SJSA1 (cell line): ENCODE measurements at regions not wholly inside any gene's neighbourhood (a gene's known extent, or its start where the extent isn't known, plus 50 kb on each side); places are given as distances from the start of the nearest gene placed in this dataset.
"Not testable (repeated sequence)": the region's sequence is repeated elsewhere in the genome, so short reads cannot be mapped to it uniquely, and the experiment has no call there.

ENCODE experiments used
- DNase-seq, 2 experiments: peaks; one replicate each; pipeline ENCODE4 v3.0.0-alpha.2; 2015 to 2020; ENCODE audit warnings: low spot score in 2 of 2, low read depth in 1 of 2
- H3K27ac ChIP-seq: fragments of 250-450 bp; sonication (Bioruptor Pico); 2 replicates; pipeline ENCODE4 v1.5.1; 2020; ENCODE audit warnings: mild to moderate bottlenecking, moderate library complexity
- H3K27me3 ChIP-seq: fragments of 250-450 bp; sonication (Bioruptor Pico); replicated peaks from 2 replicates; pipeline ENCODE4 v1.5.1; 2020; ENCODE audit warnings: mild to moderate bottlenecking, moderate library complexity
- H3K36me3 ChIP-seq: fragments of 250-450 bp; sonication (Bioruptor Pico); 2 replicates; pipeline ENCODE4 v1.5.1; 2020; ENCODE audit warnings: mild to moderate bottlenecking
- H3K4me1 ChIP-seq: fragments of 250-450 bp; sonication (Bioruptor Pico); replicated peaks from 2 replicates; pipeline ENCODE4 v1.6.1; 2021; ENCODE audit warnings: mild to moderate bottlenecking
- H3K4me3 ChIP-seq: fragments of 250-450 bp; sonication (Bioruptor Pico); 2 replicates; pipeline ENCODE4 v1.5.1; 2020; ENCODE audit warnings: mild to moderate bottlenecking
- H3K9me3 ChIP-seq: fragments of 250-450 bp; sonication (Bioruptor Pico); replicated peaks from 2 replicates; pipeline ENCODE4 v1.5.1; 2020; ENCODE audit warnings: mild to moderate bottlenecking

DNA sequence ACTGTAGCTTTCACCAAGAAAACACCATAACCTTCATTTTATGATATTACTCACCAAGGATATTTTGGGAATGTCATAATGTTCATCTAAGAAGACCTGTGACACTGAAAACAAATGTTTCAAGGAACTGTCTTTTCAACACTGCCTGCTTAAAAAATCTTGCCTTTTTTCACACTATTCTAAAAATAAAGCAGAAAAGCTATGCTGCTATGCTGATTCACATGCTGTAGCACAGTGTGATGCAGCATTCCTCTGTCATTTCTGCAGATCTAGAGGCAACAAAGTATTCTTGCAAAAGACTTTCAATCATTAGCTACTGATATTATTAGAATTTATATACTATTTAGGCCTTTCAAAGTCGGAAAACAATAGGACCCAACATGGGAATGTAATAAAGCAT, 525.7 kb downstream of the UQCRFS1 start:
- no peaks in the 10 kb centered on the region for H3K36me3 ChIP-seq
- no peak overlapping the region for H3K27ac ChIP-seq
- H3K9me3 ChIP-seq = no peaks in the 10 kb centered on the region
- H3K4me1 ChIP-seq = no peaks in the 10 kb centered on the region
- DNase-seq = no peak
- no peak overlapping the region for H3K4me3 ChIP-seq
- no peaks in the 10 kb centered on the region for H3K27me3 ChIP-seq

- H3K27ac ChIP-seq = no peak overlapping the region
- no peak overlapping the region for H3K4me3 ChIP-seq
- DNase-seq = no peak
- no peaks in the 10 kb centered on the region for H3K9me3 ChIP-seq
- H3K27me3 ChIP-seq = no peaks in the 10 kb centered on the region
- no peaks in the 10 kb centered on the region for H3K36me3 ChIP-seq
- H3K4me1 ChIP-seq = no peaks in the 10 kb centered on the region
These were observed 526.2 kb downstream of the UQCRFS1 start for GRCh38 chr19:28686756-28687155.

DNA sequence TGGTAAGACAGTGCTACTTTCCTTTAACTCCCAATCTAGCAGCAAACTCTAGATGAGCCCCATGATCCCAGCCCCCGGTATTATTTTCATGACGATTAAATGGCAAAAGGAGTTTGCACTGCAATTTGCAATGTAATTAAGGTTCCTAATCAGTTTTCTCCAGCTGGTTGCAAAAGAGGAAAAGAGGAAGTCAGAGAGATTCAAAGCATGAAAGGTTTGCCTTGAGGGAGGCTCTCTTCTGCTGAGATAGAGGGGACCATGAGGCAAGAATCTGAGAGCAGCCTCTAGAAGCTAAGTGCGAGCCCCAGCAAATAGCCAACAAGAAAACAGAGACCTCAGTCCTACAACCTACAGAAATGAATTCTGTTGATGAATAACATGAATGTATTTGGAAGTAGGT, 527.1 kb downstream of the UQCRFS1 start:
- H3K27me3 ChIP-seq = no peaks in the 10 kb centered on the region
- H3K9me3 ChIP-seq = no peaks in the 10 kb centered on the region
- no peak for DNase-seq
- no peaks in the 10 kb centered on the region for H3K4me1 ChIP-seq
- H3K27ac ChIP-seq = no peak overlapping the region
- H3K36me3 ChIP-seq = no peaks in the 10 kb centered on the region
- H3K4me3 ChIP-seq = no peak overlapping the region

GRCh38 chr19:28685077-28685476, 527.9 kb downstream of the UQCRFS1 start:
- H3K9me3 ChIP-seq, H3K27me3 ChIP-seq, H3K27ac ChIP-seq, H3K4me3 ChIP-seq, H3K36me3 ChIP-seq, H3K4me1 ChIP-seq, DNase-seq: not testable (repeated sequence)

DNA sequence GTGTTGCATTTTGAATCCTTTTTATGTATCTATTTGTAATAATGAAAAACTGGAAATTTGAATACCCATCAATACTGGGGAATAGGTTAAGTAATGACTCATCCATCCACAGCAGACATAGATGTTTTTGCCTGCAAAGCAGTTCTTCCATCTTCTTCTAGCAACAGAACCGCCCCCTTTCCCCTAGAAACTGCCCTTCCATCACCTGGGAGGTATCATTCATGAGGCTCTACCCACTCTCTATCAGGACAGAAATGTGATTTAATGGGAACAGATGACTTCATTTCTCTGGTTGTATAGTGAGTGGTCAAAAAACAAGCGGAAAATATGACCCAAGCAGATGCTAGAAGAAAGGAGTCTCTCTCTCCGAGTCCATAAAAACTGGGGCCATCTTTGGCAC, 532.8 kb downstream of the UQCRFS1 start:
- no peaks in the 10 kb centered on the region for H3K36me3 ChIP-seq
- no peak overlapping the region for H3K4me3 ChIP-seq
- no peak overlapping the region for H3K27ac ChIP-seq
- H3K9me3 ChIP-seq = no peaks in the 10 kb centered on the region
- no peak for DNase-seq
- no peaks in the 10 kb centered on the region for H3K4me1 ChIP-seq
- H3K27me3 ChIP-seq = no peaks in the 10 kb centered on the region

- no peak overlapping the region for H3K27ac ChIP-seq
- DNase-seq = no peak
- H3K9me3 ChIP-seq = peaks cover 6% of the 10 kb centered on the region
- no peaks in the 10 kb centered on the region for H3K36me3 ChIP-seq
- no peaks in the 10 kb centered on the region for H3K4me1 ChIP-seq
- no peak overlapping the region for H3K4me3 ChIP-seq
- H3K27me3 ChIP-seq = no peaks in the 10 kb centered on the region
These were observed 542.1 kb downstream of the UQCRFS1 start for GRCh38 chr19:28670836-28671235.

DNA sequence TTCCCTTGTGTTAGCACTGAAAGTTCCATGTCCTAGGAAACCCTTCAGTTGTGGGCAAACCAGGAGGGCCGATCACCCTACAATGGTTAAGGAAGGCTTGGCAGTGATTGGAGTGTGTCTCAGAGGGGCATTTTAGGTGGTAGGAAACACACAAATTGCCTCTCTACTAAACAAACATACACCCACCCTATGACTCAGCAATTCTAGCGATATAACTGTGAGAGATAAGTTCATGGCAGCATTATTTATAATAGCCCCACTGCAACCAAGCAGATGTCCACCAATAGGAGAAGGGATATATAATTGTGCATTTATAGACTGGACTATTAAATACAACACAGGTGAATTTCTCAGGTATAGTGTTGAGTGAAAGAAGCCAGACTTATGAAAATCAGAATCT, 543.1 kb downstream of the UQCRFS1 start:
- Histone ChIP-seq H3K27ac (no peak overlapping the region), H3K4me1 (no peaks in the 10 kb centered on the region)
- DNase-seq = no peak

DNA sequence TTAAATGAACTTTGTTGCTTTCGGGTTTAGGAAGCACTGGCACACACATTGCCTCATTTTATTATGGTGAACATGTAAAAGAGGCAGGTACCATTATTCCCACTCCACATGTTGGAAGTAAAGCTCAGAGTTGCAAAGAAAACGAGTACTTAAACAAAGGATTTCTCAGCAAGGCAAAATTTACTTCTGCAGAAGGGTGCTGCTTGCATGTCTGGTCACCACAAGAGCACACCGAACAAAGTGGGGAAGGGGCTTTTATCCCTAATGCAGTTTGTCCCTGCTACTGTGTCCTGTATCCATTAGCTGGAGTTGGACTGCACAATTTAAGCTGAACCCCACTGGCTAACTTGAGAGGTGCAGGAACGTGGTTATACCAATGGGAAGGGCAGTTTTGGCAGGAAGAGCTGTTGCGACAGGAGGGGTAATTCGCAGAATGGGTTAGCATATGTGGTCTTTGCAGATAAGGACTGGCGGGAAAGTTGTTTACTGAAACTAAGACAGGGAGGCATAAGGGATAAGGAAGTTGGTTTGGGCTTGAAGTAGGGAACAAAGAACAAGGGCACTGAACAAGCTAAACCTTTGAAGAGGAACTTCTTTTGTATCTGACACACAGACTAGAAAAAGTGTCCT, 545.5 kb downstream of the UQCRFS1 start:
- no peak overlapping the region for H3K27ac ChIP-seq
- no peaks in the 10 kb centered on the region for H3K4me1 ChIP-seq
- H3K4me3 ChIP-seq = no peak overlapping the region
- no peaks in the 10 kb centered on the region for H3K27me3 ChIP-seq
- peaks cover 6% of the 10 kb centered on the region for H3K9me3 ChIP-seq
- DNase-seq = no peak
- H3K36me3 ChIP-seq = no peaks in the 10 kb centered on the region

More for the DNA sequence above, 543.1 kb downstream of the UQCRFS1 start:
- no peaks in the 10 kb centered on the region for H3K36me3 ChIP-seq
- H3K4me3 ChIP-seq = no peak overlapping the region
- H3K9me3 ChIP-seq = peaks cover 6% of the 10 kb centered on the region
- no peaks in the 10 kb centered on the region for H3K27me3 ChIP-seq

DNA sequence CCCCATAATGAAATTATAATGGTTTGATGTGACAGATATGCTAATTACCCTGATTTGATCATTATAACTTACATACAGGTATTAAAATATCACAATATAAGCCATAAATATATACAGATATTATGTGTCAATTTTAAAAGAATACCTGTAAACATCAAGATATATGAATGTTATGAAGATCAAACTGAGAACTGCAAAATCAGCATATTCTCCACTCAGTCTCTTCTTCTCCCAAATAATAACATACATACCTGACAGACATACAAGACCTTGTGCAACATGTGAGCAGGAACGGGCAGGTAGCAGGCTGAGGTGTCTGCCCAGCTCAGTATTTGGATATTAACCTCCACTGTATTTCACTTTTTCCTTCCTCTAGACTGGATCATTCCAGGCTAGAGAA, 547.2 kb downstream of the UQCRFS1 start:
- Histone ChIP-seq H3K4me1 (no peaks in the 10 kb centered on the region), H3K9me3 (peaks cover 6% of the 10 kb centered on the region; the same call in 1 of the 2 replicates), H3K4me3 (no peak overlapping the region), H3K27me3 (no peaks in the 10 kb centered on the region), H3K36me3 (no peaks in the 10 kb centered on the region), H3K27ac (no peak overlapping the region)
- no peak for DNase-seq

DNA sequence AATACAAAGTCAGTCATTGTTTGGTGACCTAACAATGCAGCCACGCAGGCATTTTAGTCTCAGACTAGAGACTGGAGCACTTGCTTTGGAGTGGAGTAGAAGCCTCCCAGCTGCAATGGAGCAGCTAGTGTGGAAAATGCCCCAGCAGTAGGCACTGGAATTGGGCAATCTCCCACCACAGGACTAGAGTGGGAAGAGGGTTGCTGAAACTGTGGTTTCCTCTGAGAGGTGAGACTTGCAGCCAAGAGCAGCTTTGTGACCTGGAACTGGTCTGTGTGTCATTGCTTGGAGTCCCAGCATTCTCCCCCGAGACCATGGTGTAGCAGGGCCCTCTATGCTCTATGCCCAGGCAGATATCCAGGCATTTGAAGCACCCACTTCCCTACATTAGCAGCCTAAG, 556.3 kb downstream of the UQCRFS1 start:
- Histone ChIP-seq H3K4me1 (no peaks in the 10 kb centered on the region), H3K9me3 (peaks cover 5% of the 10 kb centered on the region; the same call in 1 of the 2 replicates)
- DNase-seq = no peak

DNA sequence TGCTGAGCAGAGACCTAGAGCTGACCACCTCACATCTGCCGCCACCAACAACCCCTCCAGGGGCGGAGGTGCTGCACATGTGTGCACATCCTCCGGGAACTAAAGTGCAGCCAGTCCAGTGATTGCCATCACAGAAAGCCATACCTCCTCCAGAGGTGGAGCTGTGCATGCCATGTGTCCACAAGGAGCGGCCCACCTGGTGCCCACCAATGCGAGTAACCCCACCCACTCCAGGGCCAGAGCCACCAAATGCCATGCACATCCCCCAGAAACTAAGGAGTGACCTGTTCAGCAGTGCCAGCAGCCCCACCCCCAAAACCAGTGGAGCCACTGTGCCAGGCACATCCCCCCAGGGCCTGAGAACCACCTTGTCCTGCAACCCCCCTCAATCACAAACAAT, 557.9 kb downstream of the UQCRFS1 start:
- Histone ChIP-seq H3K9me3 (peaks cover 5% of the 10 kb centered on the region; the same call in 1 of the 2 replicates), H3K27me3 (no peaks in the 10 kb centered on the region), H3K4me3 (no peak overlapping the region), H3K36me3 (no peaks in the 10 kb centered on the region), H3K4me1 (no peaks in the 10 kb centered on the region), H3K27ac (no peak overlapping the region)
- DNase-seq = no peak

More for the DNA sequence above, 556.3 kb downstream of the UQCRFS1 start:
- H3K4me3 ChIP-seq = no peak overlapping the region
- H3K27ac ChIP-seq = no peak overlapping the region
- H3K27me3 ChIP-seq = no peaks in the 10 kb centered on the region
- H3K36me3 ChIP-seq = no peaks in the 10 kb centered on the region

GRCh38 chr19:28652765-28653164, 560.2 kb downstream of the UQCRFS1 start:
- H3K9me3 ChIP-seq = peaks cover 5% of the 10 kb centered on the region; the same call in 1 of the 2 replicates
- no peak overlapping the region for H3K27ac ChIP-seq
- no peaks in the 10 kb centered on the region for H3K36me3 ChIP-seq
- no peak overlapping the region for H3K4me3 ChIP-seq
- H3K4me1 ChIP-seq = no peaks in the 10 kb centered on the region
- H3K27me3 ChIP-seq = no peaks in the 10 kb centered on the region
- no peak for DNase-seq

DNA sequence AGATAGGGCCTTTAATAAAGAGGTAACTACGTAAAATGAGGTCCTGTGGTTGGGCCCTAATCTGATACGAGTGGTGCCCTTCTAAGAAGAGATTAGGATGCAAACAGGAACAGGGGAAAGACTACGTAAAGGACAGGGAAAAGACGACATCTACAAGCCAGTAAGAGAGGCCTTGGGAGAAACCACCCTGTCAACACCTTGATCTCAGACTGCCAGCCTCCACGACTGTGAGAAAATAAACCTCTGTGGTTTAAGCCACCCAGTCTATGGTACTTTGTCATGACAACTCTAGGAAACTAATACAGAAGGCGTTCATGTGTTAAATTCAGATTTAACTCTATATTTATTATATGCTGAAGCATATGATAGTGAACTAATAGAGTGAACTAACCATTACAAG, 566.3 kb downstream of the UQCRFS1 start:
- no peak for DNase-seq
- Histone ChIP-seq H3K27me3 (no peaks in the 10 kb centered on the region), H3K4me1 (no peaks in the 10 kb centered on the region), H3K4me3 (no peak overlapping the region), H3K27ac (no peak overlapping the region), H3K9me3 (no peaks in the 10 kb centered on the region), H3K36me3 (no peaks in the 10 kb centered on the region)

DNA sequence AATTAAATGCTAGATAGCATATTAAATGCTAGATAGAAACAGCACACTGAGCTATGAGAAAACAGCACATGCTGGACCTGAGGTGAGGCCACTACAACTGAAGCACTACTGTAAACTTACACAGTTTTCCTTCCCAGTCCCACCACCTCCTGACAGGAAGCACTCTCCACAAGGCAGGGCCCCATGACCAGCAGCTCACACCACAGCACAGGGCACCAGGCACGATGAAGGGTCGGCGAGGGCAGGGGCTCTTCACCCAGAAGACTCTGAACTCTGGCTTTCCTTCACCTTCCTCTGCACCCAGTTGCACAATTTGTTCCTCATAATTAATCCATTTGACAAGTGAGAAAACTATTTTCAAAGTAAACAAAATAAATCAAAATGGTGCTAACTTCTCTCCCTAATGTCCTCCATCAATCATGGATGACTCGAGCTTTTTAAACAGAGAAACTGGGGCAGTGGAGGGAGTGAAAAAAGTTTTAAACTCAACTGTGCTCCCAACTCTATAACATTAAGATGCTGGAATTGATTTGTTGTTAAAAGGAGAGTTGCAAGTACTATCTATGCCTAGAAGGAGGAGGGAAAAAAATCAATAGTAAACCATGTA, 568.7 kb downstream of the UQCRFS1 start:
- no peak overlapping the region for H3K4me3 ChIP-seq
- no peaks in the 10 kb centered on the region for H3K9me3 ChIP-seq
- no peak for DNase-seq
- H3K4me1 ChIP-seq = no peaks in the 10 kb centered on the region
- H3K27me3 ChIP-seq = no peaks in the 10 kb centered on the region
- no peak overlapping the region for H3K27ac ChIP-seq
- no peaks in the 10 kb centered on the region for H3K36me3 ChIP-seq
